ENCODE measurements at regions not wholly inside any gene's neighbourhood (a gene's known extent, or its start where the extent isn't known, plus 50 kb on each side); places are given as distances from the start of the nearest gene placed in this dataset.
A peak's percentile ranks its signal among the peaks of the same experiment; 100 is the strongest.
"Not testable (repeated sequence)": the region's sequence is repeated elsewhere in the genome, so short reads cannot be mapped to it uniquely, and the experiment has no call there.

- intact Hi-C loops (cut with micrococcal nuclease); ATAC-seq; DNase-seq: not testable (repeated sequence)
Measured at GRCh38 chr4:69344786-69345185, 64.5 kb downstream of the UGT2B28 start.

GRCh38 chr4:69348746-69349145 is 68.5 kb downstream of the UGT2B28 start:
- DNase-seq, result peak; percentile 12
- intact Hi-C loops (cut with micrococcal nuclease); ATAC-seq: not testable (repeated sequence)

GRCh38 chr4:69360271-69360670 is 80.0 kb downstream of the UGT2B28 start:
- ATAC-seq (no peak), DNase-seq (no peak)
- intact Hi-C loops (cut with micrococcal nuclease), result no loop called here

GRCh38 chr4:69360768-69361167 is 80.5 kb downstream of the UGT2B28 start:
- ATAC-seq; intact Hi-C loops (cut with micrococcal nuclease); DNase-seq: not testable (repeated sequence)

GRCh38 chr4:69362351-69362750 is 82.1 kb downstream of the UGT2B28 start:
- no peak for ATAC-seq
- DNase-seq, result no peak
- intact Hi-C loops (cut with micrococcal nuclease), result no loop called here

GRCh38 chr4:69367664-69368063 is 87.4 kb downstream of the UGT2B28 start:
- DNase-seq; ATAC-seq; intact Hi-C loops (cut with micrococcal nuclease): not testable (repeated sequence)

- DNase-seq (no peak), ATAC-seq (no peak)
- intact Hi-C loops (cut with micrococcal nuclease), result no loop called here
Measured at GRCh38 chr4:69376450-69376849, 96.2 kb downstream of the UGT2B28 start.

- ATAC-seq, result no peak
- DNase-seq, result no peak
- intact Hi-C loops (cut with micrococcal nuclease), result no loop called here
Measured at GRCh38 chr4:69377562-69377961, 97.3 kb downstream of the UGT2B28 start.

- ATAC-seq (no peak), DNase-seq (no peak)
- intact Hi-C loops (cut with micrococcal nuclease), result no loop called here
Measured at GRCh38 chr4:69383281-69383680, 103.0 kb downstream of the UGT2B28 start.

- intact Hi-C loops (cut with micrococcal nuclease); DNase-seq; ATAC-seq: not testable (repeated sequence)
Measured at GRCh38 chr4:69389111-69389510, 106.6 kb downstream of the UGT2B4 start.

GRCh38 chr4:69408451-69408850 is 87.3 kb downstream of the UGT2B4 start:
- intact Hi-C loops (cut with micrococcal nuclease), result no loop called here
- ATAC-seq, result no peak

GRCh38 chr4:69411981-69412380 is 83.7 kb downstream of the UGT2B4 start:
- intact Hi-C loops (cut with micrococcal nuclease); ATAC-seq; DNase-seq: not testable (repeated sequence)

More at GRCh38 chr4:69408451-69408850, 87.3 kb downstream of the UGT2B4 start:
- DNase-seq, result no peak

- DNase-seq; ATAC-seq; intact Hi-C loops (cut with micrococcal nuclease): not testable (repeated sequence)
Measured at GRCh38 chr4:69424722-69425121, 71.0 kb downstream of the UGT2B4 start.
